Keratinocyte (primary cell): ENCODE measurements at regions not wholly inside any gene's neighbourhood (a gene's known extent, or its start where the extent isn't known, plus 50 kb on each side); places are given as distances from the start of the nearest gene placed in this dataset.

ENCODE experiments used
- CTCF ChIP-seq, 3 experiments: IDR thresholded peaks in 1 of 3; conservative IDR thresholded peaks in 1 of 3; optimal IDR thresholded peaks in 1 of 3; 2 replicates in 2 of 3; 3 replicates in 1 of 3; pipeline versions ENCODE3 to v1.5.1; 2011; ENCODE audit warnings: low read length in 3 of 3, mild to moderate bottlenecking in 3 of 3, moderate library complexity in 2 of 3, control low read depth in 1 of 3, inconsistent platforms in 1 of 3; ENCODE audit not compliant: insufficient read depth in 2 of 3; ENCODE audit errors: extremely low read depth in 1 of 3
- EZH2 ChIP-seq: IDR thresholded peaks from one replicate; pipeline ENCODE4 v1.6.1; 2012; ENCODE audit warnings: inconsistent platforms, mild to moderate bottlenecking, low read length, moderate library complexity

- TF ChIP-seq CTCF (optimal IDR thresholded peaks at IDR 0.05 in 1 of 3, IDR thresholded peaks at IDR 0.05 in 1 of 3, conservative IDR thresholded peaks at IDR 0.05 in 1 of 3; ENCODE audit: extremely low read depth in 1 of 3, insufficient read depth in 2 of 3, low read length in 3 of 3) (no peak), EZH2 (no peak)
These were observed 462.1 kb upstream of the GNPDA2 start for GRCh38 chr4:45188501-45188900.
